ENCODE measurements at regions not wholly inside any gene's neighbourhood (a gene's known extent, or its start where the extent isn't known, plus 50 kb on each side); places are given as distances from the start of the nearest gene placed in this dataset.

- no peak for DNase-seq
Measured at GRCh38 chr5:165781738-165782137, 2276.3 kb downstream of the MAT2B start.

GRCh38 chr5:165783024-165783423, 2277.6 kb downstream of the MAT2B start:
- no peak for DNase-seq

- no peak for DNase-seq
Measured at GRCh38 chr5:165786073-165786472, 2280.7 kb downstream of the MAT2B start.

- no peak for DNase-seq
Measured at GRCh38 chr5:165795073-165795472, 2289.7 kb downstream of the MAT2B start.

- no peak for DNase-seq
Measured at GRCh38 chr5:165805756-165806155, 2300.3 kb downstream of the MAT2B start.

GRCh38 chr5:165808335-165808734, 2302.9 kb downstream of the MAT2B start:
- DNase-seq = no peak

GRCh38 chr5:165809914-165810313, 2304.5 kb downstream of the MAT2B start:
- no peak for DNase-seq

GRCh38 chr5:165829504-165829903, 2324.1 kb downstream of the MAT2B start:
- DNase-seq = no peak

- no peak for DNase-seq
Measured at GRCh38 chr5:165834891-165835290, 2329.5 kb downstream of the MAT2B start.

GRCh38 chr5:165836046-165836445, 2330.6 kb downstream of the MAT2B start:
- DNase-seq = no peak

- DNase-seq = no peak
Measured at GRCh38 chr5:165837286-165837685, 2331.9 kb downstream of the MAT2B start.

- DNase-seq = no peak
Measured at GRCh38 chr5:165844571-165844970, 2339.2 kb downstream of the MAT2B start.

GRCh38 chr5:165858118-165858517, 2352.7 kb downstream of the MAT2B start:
- DNase-seq = no peak

GRCh38 chr5:165859251-165859650, 2353.8 kb downstream of the MAT2B start:
- no peak for DNase-seq

GRCh38 chr5:165863239-165863638, 2357.8 kb downstream of the MAT2B start:
- no peak for DNase-seq

GRCh38 chr5:165871291-165871690, 2365.9 kb downstream of the MAT2B start:
- no peak for DNase-seq

- DNase-seq = no peak
Measured at GRCh38 chr5:165874851-165875250, 2369.4 kb downstream of the MAT2B start.

GRCh38 chr5:165876538-165876937, 2371.1 kb downstream of the MAT2B start:
- DNase-seq = no peak

GRCh38 chr5:165877475-165877874, 2372.1 kb downstream of the MAT2B start:
- no peak for DNase-seq

- DNase-seq = no peak
Measured at GRCh38 chr5:165881259-165881658, 2375.8 kb downstream of the MAT2B start.

- no peak for DNase-seq
Measured at GRCh38 chr5:165882099-165882498, 2376.7 kb downstream of the MAT2B start.

- DNase-seq = no peak
Measured at GRCh38 chr5:165885623-165886350, 2380.4 kb downstream of the MAT2B start.

GRCh38 chr5:165887147-165887546, 2381.7 kb downstream of the MAT2B start:
- no peak for DNase-seq

GRCh38 chr5:165892383-165892782, 2387.0 kb downstream of the MAT2B start:
- no peak for DNase-seq

GRCh38 chr5:165894916-165895315, 2389.5 kb downstream of the MAT2B start:
- no peak for DNase-seq
